Mesenchymal stem cell (in vitro differentiated cells and primary cell): ENCODE measurements at regions not wholly inside any gene's neighbourhood (a gene's known extent, or its start where the extent isn't known, plus 50 kb on each side); places are given as distances from the start of the nearest gene placed in this dataset.

Experiments used
- DNase-seq: peaks from one replicate; pipeline ENCODE4 v3.0.0-alpha.2; 2013
- H2AFZ ChIP-seq: one replicate; pipeline ENCODE4 v1.6.1; 2013; ENCODE audit warnings: low read depth, mild to moderate bottlenecking, control low read depth, inconsistent platforms, low read length, moderate library complexity
- H2AK5ac ChIP-seq: 2 replicates; pipeline ENCODE4 v1.6.1; 2013; ENCODE audit warnings: low read length, moderate library complexity, mild to moderate bottlenecking, inconsistent platforms; ENCODE audit not compliant: severe bottlenecking
- H2BK120ac ChIP-seq: one replicate; pipeline ENCODE4 v1.6.1; 2013; ENCODE audit warnings: low read depth, mild to moderate bottlenecking, inconsistent platforms, low read length, moderate library complexity
- H2BK12ac ChIP-seq, 2 experiments: one replicate each; pipeline ENCODE4 v1.6.1; 2013; ENCODE audit warnings: inconsistent platforms in 2 of 2, low read length in 2 of 2, mild to moderate bottlenecking in 2 of 2, moderate library complexity in 2 of 2, control low read depth in 1 of 2
- H2BK15ac ChIP-seq: one replicate; pipeline ENCODE4 v1.6.1; 2013; ENCODE audit warnings: mild to moderate bottlenecking, low read depth, inconsistent platforms; ENCODE audit not compliant: poor library complexity, severe bottlenecking
- H2BK5ac ChIP-seq: 2 replicates; pipeline ENCODE4 v1.6.1; 2013; ENCODE audit warnings: low read depth, mild to moderate bottlenecking, low read length, control low read depth, inconsistent platforms; ENCODE audit not compliant: poor library complexity, severe bottlenecking
- H3K14ac ChIP-seq, 2 experiments: one replicate each; pipeline ENCODE4 v1.6.1; 2013; ENCODE audit warnings: inconsistent platforms in 2 of 2, low read length in 2 of 2, control low read depth in 1 of 2, mild to moderate bottlenecking in 1 of 2, moderate library complexity in 1 of 2
- H3K18ac ChIP-seq, 2 experiments: one replicate each; pipeline ENCODE4 v1.6.1; 2013; ENCODE audit warnings: inconsistent platforms in 2 of 2, low read length in 2 of 2, control low read depth in 1 of 2, low read depth in 1 of 2, mild to moderate bottlenecking in 1 of 2
- H3K23ac ChIP-seq, 2 experiments: one replicate each; pipeline ENCODE4 v1.6.1; 2013; ENCODE audit warnings: inconsistent platforms in 2 of 2, low read length in 2 of 2, mild to moderate bottlenecking in 2 of 2, moderate library complexity in 2 of 2, control low read depth in 1 of 2
- H3K27ac ChIP-seq: 2 replicates; pipeline ENCODE4 v1.5.1; 2013; ENCODE audit warnings: mild to moderate bottlenecking, moderate library complexity, low read length, control low read depth, inconsistent platforms; ENCODE audit not compliant: poor library complexity, severe bottlenecking
- H3K27me3 ChIP-seq, 2 experiments: 2 replicates each; pipeline versions ENCODE4 v1.6.1 to v1.7.0; 2013; ENCODE audit warnings: low read length in 2 of 2, mild to moderate bottlenecking in 2 of 2, moderate library complexity in 2 of 2, control low read depth in 1 of 2, inconsistent platforms in 1 of 2; ENCODE audit not compliant: control insufficient read depth in 1 of 2, insufficient read depth in 1 of 2
- H3K36me3 ChIP-seq, 2 experiments: 2 replicates each; pipeline versions ENCODE4 v1.6.1 to v1.7.0; 2013; ENCODE audit warnings: low read length in 2 of 2, control low read depth in 1 of 2, inconsistent platforms in 1 of 2, low read depth in 1 of 2, mild to moderate bottlenecking in 1 of 2; ENCODE audit not compliant: insufficient read depth in 2 of 2, control insufficient read depth in 1 of 2
- H3K4ac ChIP-seq, 2 experiments: one replicate each; pipeline ENCODE4 v1.6.1; 2013; ENCODE audit warnings: inconsistent platforms in 2 of 2, low read length in 2 of 2, mild to moderate bottlenecking in 2 of 2, moderate library complexity in 2 of 2, control low read depth in 1 of 2, low read depth in 1 of 2
- H3K4me1 ChIP-seq: 2 replicates; pipeline ENCODE4 v1.6.1; 2013; ENCODE audit warnings: low read depth, low read length, control low read depth; ENCODE audit not compliant: control insufficient read depth, insufficient read depth
- H3K4me2 ChIP-seq: 2 replicates; pipeline ENCODE4 v1.6.1; 2013; ENCODE audit warnings: low read length, mild to moderate bottlenecking, inconsistent platforms; ENCODE audit not compliant: poor library complexity, severe bottlenecking
- H3K4me3 ChIP-seq, 2 experiments: 2 replicates each; pipeline versions ENCODE4 v1.5.1 to v1.7.0; 2013; ENCODE audit warnings: low read length in 2 of 2, mild to moderate bottlenecking in 2 of 2, control low read depth in 1 of 2, low read depth in 1 of 2; ENCODE audit not compliant: insufficient read depth in 1 of 2
- H3K79me1 ChIP-seq: replicated peaks from 2 replicates; pipeline ENCODE4 v1.6.1; 2013; ENCODE audit warnings: mild to moderate bottlenecking, control low read depth, low read length, inconsistent platforms; ENCODE audit not compliant: poor library complexity, severe bottlenecking
- H3K9ac ChIP-seq: 2 replicates; pipeline ENCODE4 v1.7.0; 2013; ENCODE audit warnings: mild to moderate bottlenecking, low read length, moderate library complexity
- H3K9me3 ChIP-seq: 2 replicates; pipeline ENCODE4 v1.7.0; 2013; ENCODE audit warnings: mild to moderate bottlenecking, low read length; ENCODE audit not compliant: control insufficient read depth
- H4K8ac ChIP-seq: one replicate; pipeline ENCODE4 v1.6.1; 2013; ENCODE audit warnings: inconsistent platforms, mild to moderate bottlenecking, low read length, moderate library complexity
- H4K91ac ChIP-seq: one replicate; pipeline ENCODE4 v1.6.1; 2013; ENCODE audit warnings: mild to moderate bottlenecking, low read length, inconsistent platforms
- WGBS: methylation state at CpG from one replicate; pipeline ENCODE4 v1.1.7; 2013; ENCODE audit warnings: mixed read lengths; 5-methylcytosine and 5-hydroxymethylcytosine counted together

DNA sequence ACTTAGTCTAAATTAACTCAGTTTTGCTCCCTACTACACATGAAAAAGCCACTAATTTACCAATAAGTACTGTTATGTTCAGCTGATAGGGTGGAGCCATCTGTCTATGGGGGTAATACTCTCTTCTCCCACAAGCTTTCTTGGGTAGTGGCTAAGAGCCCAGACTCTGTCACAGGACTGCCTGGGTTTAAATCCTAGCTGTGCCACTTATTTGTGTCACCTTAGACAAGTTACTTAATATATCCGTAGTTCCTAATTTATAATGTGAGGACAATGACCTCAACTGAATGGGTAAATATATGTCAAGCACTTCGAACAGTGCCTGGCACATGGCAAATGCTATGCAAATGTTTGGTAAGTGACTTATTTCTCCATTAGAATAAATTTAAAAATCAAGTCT is 185.6 kb downstream of the DACT1 start:
- Histone ChIP-seq H2BK120ac (no peak overlapping the region), H2BK15ac (no peak overlapping the region), H2BK5ac (no peak overlapping the region), H3K36me3 (no peaks in the 10 kb centered on the region), H3K9me3 (peaks cover 8% of the 10 kb centered on the region), H2AK5ac (no peak overlapping the region), H3K27ac (no peak overlapping the region), H3K27me3 (peaks cover 0 to 5% of the 10 kb centered on the region in 2 experiments), H3K9ac (no peak overlapping the region), H2AFZ (no peak overlapping the region), H3K79me1 (no peaks in the 10 kb centered on the region), H3K23ac (no peak overlapping the region), H3K4me2 (no peak overlapping the region), H4K91ac (no peak overlapping the region), H3K18ac (no peak overlapping the region), H4K8ac (no peak overlapping the region), H3K4me3 (no peak overlapping the region), H3K14ac (no peak overlapping the region), H3K4me1 (peaks cover 1% of the 10 kb centered on the region), H2BK12ac (no peak overlapping the region), H3K4ac (no peak overlapping the region)
- whole genome bisulfite sequencing, result 60% methylated on average over 1 of the region's 2 CpGs
- no peak for DNase-seq

DNA sequence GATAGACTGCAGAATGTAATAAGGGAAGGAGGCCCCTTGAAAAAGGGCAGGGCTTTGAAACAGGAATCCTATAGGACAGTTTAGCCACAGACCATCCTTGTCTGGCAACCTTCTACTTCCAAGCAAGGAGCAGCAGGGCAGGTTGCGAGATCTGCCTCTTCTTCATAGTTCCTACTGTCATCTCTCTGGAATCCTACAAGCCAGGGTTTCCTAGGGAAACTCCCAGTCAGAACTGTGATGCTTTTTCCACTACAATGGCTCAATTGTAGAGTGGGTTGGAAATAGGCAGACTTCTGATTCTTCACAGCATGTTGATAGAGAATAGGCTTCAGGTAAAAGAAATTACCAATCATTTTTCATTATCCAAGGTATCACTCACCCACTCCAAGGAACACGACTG is 186.3 kb downstream of the DACT1 start:
- H3K4me3 ChIP-seq, result no peak overlapping the region
- H3K27me3 ChIP-seq, result peaks cover 0 to 5% of the 10 kb centered on the region in 2 experiments
- H3K18ac ChIP-seq, result no peak overlapping the region
- no peak overlapping the region for H2AFZ ChIP-seq
- peaks cover 8% of the 10 kb centered on the region for H3K9me3 ChIP-seq
- no peak overlapping the region for H2BK15ac ChIP-seq
- H3K4me2 ChIP-seq, result no peak overlapping the region
- H2BK120ac ChIP-seq, result no peak overlapping the region
- H3K4me1 ChIP-seq, result peaks cover 1% of the 10 kb centered on the region
- no peak overlapping the region for H2AK5ac ChIP-seq
- no peak overlapping the region for H3K23ac ChIP-seq
- no peak overlapping the region for H2BK5ac ChIP-seq
- 91% methylated on average over 2 of the region's 2 CpGs for WGBS
- no peak overlapping the region for H4K8ac ChIP-seq
- H4K91ac ChIP-seq, result no peak overlapping the region
- H3K79me1 ChIP-seq, result no peaks in the 10 kb centered on the region
- no peak overlapping the region for H3K9ac ChIP-seq
- no peaks in the 10 kb centered on the region for H3K36me3 ChIP-seq
- H2BK12ac ChIP-seq, result no peak overlapping the region
- DNase-seq, result peak; percentile 61
- no peak overlapping the region for H3K14ac ChIP-seq
- no peak overlapping the region for H3K4ac ChIP-seq
- no peak overlapping the region for H3K27ac ChIP-seq

DNA sequence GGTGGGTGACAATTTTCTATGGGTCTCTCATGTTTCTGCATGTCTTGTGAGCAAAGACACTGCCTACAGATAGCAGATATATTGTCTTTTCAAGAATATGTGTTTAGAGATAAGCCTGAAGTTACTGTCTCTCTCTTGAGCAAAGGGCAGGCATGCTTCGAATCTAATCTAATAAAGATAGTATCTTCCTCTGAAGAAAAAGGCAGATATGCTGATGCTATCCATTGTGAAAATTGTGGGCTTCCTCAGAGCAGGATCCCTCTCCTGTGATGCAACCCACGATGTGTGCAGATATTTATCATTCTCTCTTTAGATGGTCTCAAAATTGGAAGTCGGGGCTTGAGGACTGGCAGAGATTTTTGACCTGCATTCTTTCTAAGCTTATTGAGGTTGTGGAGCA is 187.0 kb downstream of the DACT1 start:
- Histone ChIP-seq H3K18ac (no peak overlapping the region), H2BK120ac (no peak overlapping the region), H2BK12ac (no peak overlapping the region), H3K4ac (no peak overlapping the region), H3K4me2 (no peak overlapping the region), H3K9me3 (peaks cover 8% of the 10 kb centered on the region), H3K9ac (no peak overlapping the region), H3K79me1 (no peaks in the 10 kb centered on the region), H3K27ac (no peak overlapping the region), H4K8ac (no peak overlapping the region), H3K4me3 (no peak overlapping the region), H2AFZ (no peak overlapping the region), H3K4me1 (no peaks in the 10 kb centered on the region), H2AK5ac (no peak overlapping the region), H2BK15ac (no peak overlapping the region), H4K91ac (no peak overlapping the region), H3K36me3 (no peaks in the 10 kb centered on the region), H3K23ac (no peak overlapping the region), H2BK5ac (no peak overlapping the region), H3K14ac (no peak overlapping the region), H3K27me3 (peaks cover 0 to 2% of the 10 kb centered on the region in 2 experiments)
- WGBS, result 87% methylated on average over 3 of the region's 3 CpGs
- DNase-seq, result no peak

DNA sequence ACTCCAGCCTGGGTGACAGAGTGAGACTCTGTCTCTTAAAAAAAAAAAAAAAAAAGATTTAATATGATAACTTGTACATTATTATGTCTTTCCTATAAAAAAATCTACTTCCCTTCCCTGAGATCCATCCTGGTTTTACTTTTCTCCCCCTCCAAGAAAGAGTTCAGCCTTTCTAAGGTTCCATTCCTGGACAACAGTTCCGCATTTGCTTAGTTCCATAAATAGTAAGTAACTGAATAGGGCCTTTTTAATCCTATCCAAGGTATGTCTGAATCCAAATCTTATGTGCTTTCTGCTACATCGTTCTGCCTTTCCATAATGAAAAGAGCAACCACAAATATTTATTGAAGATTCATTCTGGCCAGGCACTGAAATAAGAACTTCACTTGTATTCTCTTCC is 187.8 kb downstream of the DACT1 start:
- no peak overlapping the region for H4K8ac ChIP-seq
- no peak overlapping the region for H2BK12ac ChIP-seq
- H2BK15ac ChIP-seq, result no peak overlapping the region
- DNase-seq, result no peak
- no peak overlapping the region for H2BK120ac ChIP-seq
- no peaks in the 10 kb centered on the region for H3K4me1 ChIP-seq
- H3K27ac ChIP-seq, result no peak overlapping the region
- H3K27me3 ChIP-seq, result peaks cover 0 to 2% of the 10 kb centered on the region in 2 experiments
- H3K23ac ChIP-seq, result no peak overlapping the region
- no peak overlapping the region for H2AK5ac ChIP-seq
- H4K91ac ChIP-seq, result no peak overlapping the region
- H3K4me3 ChIP-seq, result no peak overlapping the region
- H3K9me3 ChIP-seq, result peaks cover 8% of the 10 kb centered on the region
- no peak overlapping the region for H3K14ac ChIP-seq
- no peak overlapping the region for H3K9ac ChIP-seq
- no peak overlapping the region for H2BK5ac ChIP-seq
- no peak overlapping the region for H2AFZ ChIP-seq
- no peak overlapping the region for H3K18ac ChIP-seq
- H3K79me1 ChIP-seq, result no peaks in the 10 kb centered on the region
- no peak overlapping the region for H3K4me2 ChIP-seq
- H3K4ac ChIP-seq, result no peak overlapping the region
- no peaks in the 10 kb centered on the region for H3K36me3 ChIP-seq
- 90% methylated on average over 1 of the region's 2 CpGs for WGBS
